Transverse colon (tissue), 3 donors: ENCODE measurements at regions not wholly inside any gene's neighbourhood (a gene's known extent, or its start where the extent isn't known, plus 50 kb on each side); places are given as distances from the start of the nearest gene placed in this dataset.

Experiments used
- CTCF ChIP-seq, 5 experiments: fragments of 200-600 bp in 3 of 5; fragments of 450-650 bp in 2 of 5; sonication (generic) in 3 of 5; IDR thresholded peaks; 1 replicate in 2 of 5; 2 replicates in 3 of 5; pipeline ENCODE4 v1.5.1; 2016 to 2017; ENCODE audit warnings: antibody characterized with exemption in 5 of 5, inconsistent platforms in 3 of 5, mild to moderate bottlenecking in 2 of 5, moderate library complexity in 1 of 5
- EP300 ChIP-seq: sonication (generic); formaldehyde crosslinking; IDR thresholded peaks from one replicate; pipeline ENCODE4 v1.6.1; 2017; ENCODE audit warnings: antibody characterized with exemption, low read depth
- POLR2A ChIP-seq: fragments of 450-650 bp; IDR thresholded peaks from one replicate; pipeline ENCODE4 v1.6.1; 2016; ENCODE audit warnings: antibody characterized with exemption, mild to moderate bottlenecking, moderate library complexity

DNA sequence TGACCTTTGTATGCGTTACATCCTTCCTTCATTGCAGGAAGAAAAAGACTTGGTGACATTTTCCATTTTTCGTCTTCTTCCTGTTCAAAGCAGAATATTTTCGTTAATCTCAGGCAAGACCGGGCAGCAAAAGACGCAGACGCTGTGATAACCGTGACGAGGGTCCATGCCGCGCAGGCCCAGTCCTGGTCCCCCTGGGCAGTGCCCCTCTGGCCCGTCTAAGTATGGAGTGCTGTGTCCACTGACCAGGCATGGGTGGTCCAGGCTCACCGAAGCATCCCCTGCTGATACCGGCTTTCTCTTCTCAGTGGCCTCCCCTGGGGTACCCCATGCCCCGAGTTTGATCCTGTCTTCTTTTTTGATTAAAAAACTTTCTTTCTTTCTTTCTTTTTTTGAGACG is 135.2 kb upstream of the ASB18 start:
- TF ChIP-seq EP300 (no peak), POLR2A (no peak), CTCF (IDR thresholded peaks at IDR 0.05) (no peak)
